Activated CD4-positive, alpha-beta T cell treated with anti-CD3 and anti-CD28 coated beads for 4 hours (primary cell): ENCODE measurements at regions not wholly inside any gene's neighbourhood (a gene's known extent, or its start where the extent isn't known, plus 50 kb on each side); places are given as distances from the start of the nearest gene placed in this dataset.
"Not testable (repeated sequence)": the region's sequence is repeated elsewhere in the genome, so short reads cannot be mapped to it uniquely, and the experiment has no call there.

ENCODE experiments used
- DNase-seq, 2 donors: peaks; one replicate each; pipeline ENCODE4 v3.0.0-alpha.2; 2020

- no peak for DNase-seq
Observed at GRCh38 chr2:83364264-83364663, 1094.8 kb downstream of the SUCLG1 start.

- not testable (repeated sequence) for DNase-seq
Observed at GRCh38 chr2:83363138-83363537, 1095.9 kb downstream of the SUCLG1 start.

- no peak for DNase-seq
Observed at GRCh38 chr2:83359336-83359735, 1099.7 kb downstream of the SUCLG1 start.

- DNase-seq = no peak
Observed at GRCh38 chr2:83342860-83343329, 1116.2 kb downstream of the SUCLG1 start.

GRCh38 chr2:83340424-83340823, 1118.7 kb downstream of the SUCLG1 start:
- DNase-seq = no peak

DNA sequence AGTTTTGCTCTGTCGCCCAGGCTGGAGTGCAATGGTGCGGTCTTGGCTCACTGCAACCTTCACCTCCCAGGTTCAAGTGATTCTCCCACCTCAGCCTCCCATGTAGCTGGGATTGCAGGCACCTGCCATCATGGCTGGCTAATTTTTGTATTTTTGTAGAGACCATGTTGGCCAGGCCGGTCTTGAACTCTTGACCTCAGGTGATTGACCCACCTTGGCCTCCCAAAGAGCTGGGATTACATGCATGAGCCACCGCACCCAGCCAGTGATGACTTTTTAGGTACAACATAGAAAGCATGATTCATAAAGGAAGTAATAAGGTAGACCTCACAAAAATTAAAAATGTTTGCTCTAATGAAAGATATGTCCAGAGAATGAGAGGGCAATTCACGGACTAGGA, 1119.1 kb downstream of the SUCLG1 start:
- DNase-seq = not testable (repeated sequence)

DNA sequence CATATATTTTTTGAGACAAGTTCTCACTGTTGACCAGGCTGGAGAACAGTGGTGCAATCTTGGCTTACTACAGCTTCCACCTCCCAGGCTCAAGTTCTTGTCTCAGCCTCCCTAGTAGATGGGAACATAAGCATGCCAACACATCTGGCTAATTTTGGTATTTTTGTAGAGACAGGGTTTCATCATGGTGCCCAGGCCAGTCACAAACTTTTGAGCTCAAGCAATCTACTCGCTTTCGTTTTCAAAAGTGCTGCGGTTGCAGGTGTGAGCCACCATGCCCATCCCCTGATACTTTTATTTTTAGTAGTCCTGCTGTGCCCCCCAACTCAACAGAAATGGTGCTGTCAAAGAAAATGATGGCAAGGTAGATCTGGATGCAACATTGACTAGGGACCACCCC, 1127.3 kb downstream of the SUCLG1 start:
- DNase-seq = no peak

DNA sequence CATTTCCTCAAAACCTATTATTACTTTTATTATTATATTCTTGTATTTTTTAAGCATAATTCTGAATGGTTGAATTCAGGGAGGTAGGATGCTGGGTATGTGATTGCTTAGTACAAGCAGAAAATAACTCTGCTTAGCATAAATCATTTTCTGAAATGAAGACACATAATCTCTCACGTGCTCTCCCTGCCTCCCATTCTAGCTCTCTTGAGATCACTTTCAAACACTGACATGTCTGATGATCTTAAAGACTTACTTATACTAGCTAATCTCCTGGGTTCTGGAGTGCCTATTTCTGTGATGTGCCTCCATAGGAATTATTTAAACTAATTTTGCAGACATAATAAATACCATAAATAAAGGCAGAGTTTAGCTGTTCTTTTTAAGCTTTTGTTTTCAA, 1136.0 kb downstream of the SUCLG1 start:
- DNase-seq = no peak

DNA sequence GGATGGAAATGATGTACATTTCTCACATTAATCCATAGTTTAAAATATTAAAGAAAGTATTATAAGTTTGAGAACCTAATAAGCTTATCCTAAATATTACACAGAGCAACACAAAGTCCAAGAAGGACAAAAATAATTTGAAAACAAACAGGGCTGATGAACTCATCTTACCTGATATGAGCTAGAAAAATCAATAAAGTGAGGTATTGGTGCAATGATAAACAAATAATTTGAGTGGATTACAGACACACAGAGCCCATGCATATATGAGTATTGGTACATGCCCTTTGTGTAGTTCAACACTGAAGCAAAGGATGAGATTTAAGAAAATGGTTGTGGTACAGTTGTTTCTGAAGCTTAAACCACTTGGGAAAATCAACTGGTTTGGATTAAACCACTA, 1139.0 kb downstream of the SUCLG1 start:
- no peak for DNase-seq

- DNase-seq = no peak
Observed at GRCh38 chr2:83305758-83306378, 1153.2 kb downstream of the SUCLG1 start.

- DNase-seq = no peak
Observed at GRCh38 chr2:83291083-83291482, 1168.0 kb downstream of the SUCLG1 start.

- DNase-seq = no peak
Observed at GRCh38 chr2:83282841-83283240, 1176.2 kb downstream of the SUCLG1 start.

- no peak for DNase-seq
Observed at GRCh38 chr2:83282043-83282795, 1176.9 kb downstream of the SUCLG1 start.

DNA sequence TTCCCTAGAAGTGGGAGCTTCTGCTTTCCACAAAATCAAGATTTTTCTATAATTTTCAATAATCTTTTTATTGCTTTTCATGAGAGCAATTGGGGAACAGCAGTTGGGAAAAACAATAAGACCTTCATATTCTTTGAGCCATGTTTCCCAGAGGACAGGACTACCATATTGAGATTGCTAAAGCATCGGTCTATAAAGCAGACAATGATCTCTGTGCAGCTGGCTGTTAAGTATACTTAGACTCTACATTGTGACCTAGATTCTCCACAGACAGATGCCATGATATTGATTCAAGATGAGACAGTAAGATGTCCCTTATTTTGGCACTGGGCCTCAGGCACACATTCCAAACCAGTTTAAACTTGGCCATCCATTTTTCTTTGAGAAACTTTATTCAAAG, 1178.7 kb downstream of the SUCLG1 start:
- no peak for DNase-seq

GRCh38 chr2:83273322-83273721, 1185.8 kb downstream of the SUCLG1 start:
- DNase-seq = no peak

DNA sequence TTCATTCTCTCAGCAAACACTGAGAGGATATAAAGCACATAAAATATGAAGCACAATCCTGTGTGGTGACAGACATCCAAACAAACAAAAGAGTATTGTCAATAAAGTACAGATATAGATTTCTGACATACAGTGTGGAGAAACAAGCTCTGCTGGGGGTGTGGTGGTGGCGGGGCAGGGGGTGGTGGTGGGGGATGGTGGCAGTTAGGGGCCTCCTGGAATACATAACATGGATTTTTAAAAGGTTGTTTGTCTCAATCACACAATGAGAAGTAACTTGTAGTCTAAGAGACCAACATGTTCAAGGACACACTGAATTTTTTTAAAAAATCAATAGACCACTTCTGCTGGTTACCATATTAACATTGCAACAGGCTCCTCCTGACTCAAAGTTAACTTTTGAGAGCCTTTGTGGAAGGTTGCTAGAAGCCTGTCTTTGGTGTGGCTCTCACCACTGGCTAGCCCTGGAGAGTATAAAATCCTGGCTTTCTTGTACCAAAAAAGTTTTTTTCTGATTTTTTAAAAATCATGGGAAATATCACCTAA, 1197.4 kb downstream of the SUCLG1 start:
- DNase-seq = no peak

- no peak for DNase-seq
Observed at GRCh38 chr2:83253848-83254247, 1205.2 kb downstream of the SUCLG1 start.

- DNase-seq = no peak
Observed at GRCh38 chr2:83251321-83251872, 1207.7 kb downstream of the SUCLG1 start.

DNA sequence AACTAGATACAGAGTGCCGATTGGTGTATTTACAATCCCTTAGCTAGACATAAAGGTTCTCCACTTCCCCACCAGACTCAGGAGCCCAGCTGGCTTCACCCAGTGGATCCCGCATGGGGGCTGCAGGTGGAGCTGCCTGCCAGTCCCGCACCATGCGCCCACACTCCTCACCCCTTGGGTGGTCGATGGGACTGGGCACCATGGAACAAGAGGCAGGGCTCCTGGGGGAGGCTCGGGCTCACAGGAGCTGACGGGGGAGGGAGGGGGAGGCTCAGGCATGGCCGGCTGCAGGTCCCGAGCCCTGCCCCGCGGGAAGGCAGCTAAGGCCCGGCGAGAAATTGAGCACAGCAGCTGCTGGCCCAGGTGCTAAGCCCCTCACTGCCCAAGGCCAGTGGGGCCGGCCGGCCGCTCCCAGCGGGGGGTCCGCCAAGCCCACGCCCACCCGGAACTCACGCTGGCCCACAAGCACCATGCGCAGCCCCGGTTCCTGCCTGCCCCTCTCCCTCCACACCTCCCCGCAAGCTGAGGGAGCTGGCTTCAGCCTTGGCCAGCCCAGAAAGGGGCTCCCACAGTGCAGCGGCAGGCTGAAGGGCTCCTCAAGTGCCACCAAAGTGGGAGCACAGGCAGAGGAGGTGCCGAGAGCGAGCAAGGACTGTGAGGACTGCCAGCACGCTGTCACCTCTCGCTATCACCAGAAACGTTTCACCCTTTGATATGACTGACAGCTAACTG, 1213.1 kb downstream of the SUCLG1 start:
- not testable (repeated sequence) for DNase-seq

DNA sequence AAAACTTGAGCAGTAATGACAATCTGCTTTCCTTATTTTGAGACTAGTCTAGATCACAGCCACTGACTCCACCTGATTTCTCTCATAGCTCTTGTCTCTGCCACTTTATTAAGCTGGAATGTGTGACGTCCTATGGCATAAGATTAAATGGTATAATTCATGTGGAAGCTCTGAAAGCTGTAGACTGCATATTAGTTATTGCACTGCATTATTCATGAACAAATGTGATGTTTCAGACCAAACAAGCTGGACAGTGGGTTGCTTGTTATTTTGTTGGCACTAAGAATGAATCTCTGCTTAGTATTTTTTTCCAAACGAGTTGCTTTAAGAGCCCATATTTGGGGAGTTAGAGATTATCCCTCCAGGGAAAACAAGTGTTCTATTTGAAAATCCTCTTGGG, 1218.5 kb downstream of the SUCLG1 start:
- no peak for DNase-seq

- DNase-seq = no peak
Observed at GRCh38 chr2:83238111-83238510, 1221.0 kb downstream of the SUCLG1 start.

GRCh38 chr2:83234246-83234645, 1224.8 kb downstream of the SUCLG1 start:
- no peak for DNase-seq

GRCh38 chr2:83233781-83234180, 1225.3 kb downstream of the SUCLG1 start:
- DNase-seq = no peak
